NCI-H446 (cell line): ENCODE measurements at regions not wholly inside any gene's neighbourhood (a gene's known extent, or its start where the extent isn't known, plus 50 kb on each side); places are given as distances from the start of the nearest gene placed in this dataset.

Experiments
- DNase-seq, 2 experiments: peaks; one replicate each; lab custom pipeline; 2025; lab: John Stamatoyannopoulos, UW

DNA sequence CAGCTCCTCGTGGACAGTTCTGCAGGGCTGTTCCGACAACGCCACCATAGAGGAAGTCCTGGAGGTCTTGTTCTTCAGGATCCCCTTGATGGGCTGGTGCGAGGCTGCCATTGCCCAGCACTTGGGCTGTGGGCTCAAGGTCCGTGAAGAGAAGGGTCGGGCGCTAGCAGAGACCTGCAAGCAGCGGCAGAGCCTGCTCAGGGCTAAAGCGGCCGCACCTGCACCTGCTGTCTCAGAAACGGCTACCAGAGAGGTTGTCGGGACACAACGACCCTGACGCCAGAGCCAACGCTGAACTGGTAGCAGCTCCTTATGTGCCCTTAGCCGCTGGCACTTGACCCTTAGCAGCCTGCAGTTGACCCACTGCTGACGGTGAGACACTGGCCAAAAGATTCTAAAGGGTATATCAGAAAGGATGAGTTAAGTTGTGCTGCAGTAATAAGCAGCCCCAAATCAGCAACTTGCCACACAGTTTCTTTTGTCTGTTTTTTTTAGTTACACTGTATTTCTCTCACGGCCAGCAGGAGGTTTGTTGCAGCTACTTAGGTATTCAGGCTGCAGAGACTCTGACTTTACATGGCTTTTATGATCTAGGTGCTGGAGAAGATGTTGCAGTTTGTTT, 55.5 kb upstream of the ST6GAL2 start:
- no peak for DNase-seq

DNA sequence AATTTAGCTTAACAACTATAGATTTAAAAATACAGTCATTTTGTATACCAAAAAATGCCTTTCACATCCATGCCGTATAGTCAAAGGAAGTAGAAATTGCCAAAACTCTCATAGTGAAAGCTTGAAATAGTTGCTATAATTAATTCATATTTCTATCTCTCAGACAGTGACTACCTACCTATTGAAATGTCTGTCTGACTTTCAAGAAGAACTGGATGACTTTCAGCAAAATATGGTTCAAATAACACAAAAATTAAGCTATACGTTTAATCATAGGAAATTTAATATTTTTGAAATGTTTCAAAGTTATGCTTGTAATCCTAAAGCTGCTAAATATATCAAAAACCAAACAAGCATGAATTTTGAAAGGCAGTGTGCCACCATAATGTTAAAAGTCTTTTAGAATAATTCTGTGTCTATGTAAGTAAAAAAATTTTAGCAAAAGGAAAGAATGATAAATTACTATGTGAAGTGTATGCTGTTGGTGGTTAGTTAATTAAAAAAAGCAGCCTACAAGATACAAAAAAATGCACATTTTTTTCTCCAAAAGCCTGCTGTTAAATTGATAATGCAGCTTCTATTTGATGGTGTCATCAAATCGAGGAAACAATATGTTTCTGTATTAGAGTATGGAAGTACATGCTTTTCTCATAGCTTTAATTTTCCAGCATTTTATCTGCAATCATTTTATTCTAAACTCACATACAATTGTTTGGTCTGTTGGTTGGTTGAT, 57.7 kb upstream of the ST6GAL2 start:
- DNase-seq = no peak

DNA sequence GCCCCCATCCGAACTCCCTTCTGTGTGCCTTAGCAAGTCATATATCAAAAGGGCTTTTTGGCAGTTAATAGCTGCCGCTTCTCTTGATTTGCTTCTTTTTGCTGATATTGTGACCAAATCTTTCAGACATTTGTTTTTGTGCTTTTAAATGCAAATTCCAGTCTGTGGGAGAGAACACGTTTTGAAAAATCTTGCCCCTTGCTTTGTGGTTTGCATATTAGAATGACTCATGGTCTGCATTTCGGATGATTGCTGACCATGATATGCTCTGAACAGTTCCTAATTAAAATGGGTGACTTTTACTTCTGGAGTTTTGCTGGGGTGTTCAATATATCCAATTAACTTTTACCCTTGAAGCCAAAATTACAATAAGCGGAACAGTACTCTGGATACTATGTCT, 58.2 kb upstream of the ST6GAL2 start:
- DNase-seq = no peak

DNA sequence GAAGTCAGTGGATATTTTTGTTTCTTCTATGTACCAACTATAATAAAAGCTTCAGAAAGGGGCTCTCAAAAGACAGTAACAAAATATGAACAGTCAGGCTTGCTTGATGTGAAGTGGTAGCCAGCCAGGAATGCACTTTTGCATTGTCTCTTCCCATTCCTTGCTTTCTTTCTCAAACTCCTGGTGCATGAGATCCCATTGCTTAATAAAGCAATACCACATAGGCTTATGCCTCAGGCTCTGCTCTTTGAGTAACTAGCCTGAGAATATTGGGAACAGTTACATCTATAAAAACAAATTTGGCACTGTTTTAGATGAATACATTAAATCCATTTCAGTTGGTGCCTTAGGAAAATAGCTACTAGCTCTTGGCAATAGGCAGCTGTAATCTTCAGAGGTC, 62.6 kb upstream of the ST6GAL2 start:
- DNase-seq = no peak

DNA sequence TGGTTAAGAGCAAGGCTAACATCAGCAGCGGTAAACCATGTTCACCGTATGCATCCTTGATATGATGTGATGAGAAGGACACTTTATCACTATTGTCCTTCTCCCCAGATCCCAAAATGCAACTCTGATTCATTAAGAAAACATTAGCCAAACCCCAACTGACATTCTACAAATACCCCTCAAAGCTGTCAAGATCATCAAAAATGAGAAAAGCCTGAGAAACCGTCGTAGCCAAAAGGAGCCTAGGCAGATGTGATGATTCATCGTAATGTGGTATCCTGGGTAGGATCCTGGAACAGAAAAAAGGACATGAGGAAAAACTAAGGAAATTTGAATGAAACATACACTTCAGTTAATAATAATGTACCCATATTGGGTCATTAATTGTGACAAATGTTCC, 67.3 kb upstream of the ST6GAL2 start:
- DNase-seq = no peak

DNA sequence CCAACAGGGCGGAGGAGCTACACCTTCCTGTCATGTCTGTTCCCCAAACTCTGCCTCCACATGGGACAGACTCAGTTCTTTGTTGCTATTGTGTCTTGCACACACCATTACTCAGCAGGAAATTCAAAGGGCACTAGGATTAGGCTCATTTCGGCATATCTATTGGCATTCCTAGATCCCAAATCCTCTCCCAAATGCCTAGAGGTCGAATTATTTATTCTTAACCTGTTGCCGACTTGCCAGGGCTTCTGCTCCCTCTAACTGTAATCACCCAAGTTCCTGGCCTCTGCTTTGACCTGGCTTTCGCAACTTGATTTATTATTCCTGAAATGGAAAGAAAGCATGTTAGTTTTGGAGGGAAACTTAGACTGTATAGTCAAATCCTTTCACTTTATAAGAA, 67.8 kb upstream of the ST6GAL2 start:
- no peak for DNase-seq

DNA sequence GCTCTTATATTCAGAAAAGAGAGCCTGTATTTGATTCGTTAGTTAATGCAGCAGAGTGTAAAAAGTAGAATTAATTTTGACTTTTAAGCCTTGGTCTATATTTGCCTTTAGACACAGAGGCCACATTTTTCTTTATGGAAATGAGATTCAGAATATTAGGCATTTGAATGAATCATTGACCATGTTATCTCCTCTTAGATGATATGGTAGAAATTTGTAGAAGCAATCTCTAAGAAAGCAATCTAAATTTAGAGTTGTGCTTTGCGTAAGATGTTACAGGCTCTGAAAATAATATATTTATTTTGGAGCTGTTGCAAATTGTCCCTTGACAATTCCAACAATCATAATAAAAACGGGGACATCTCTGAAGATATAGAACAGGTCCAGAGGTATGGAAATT, 68.3 kb upstream of the ST6GAL2 start:
- DNase-seq = no peak

DNA sequence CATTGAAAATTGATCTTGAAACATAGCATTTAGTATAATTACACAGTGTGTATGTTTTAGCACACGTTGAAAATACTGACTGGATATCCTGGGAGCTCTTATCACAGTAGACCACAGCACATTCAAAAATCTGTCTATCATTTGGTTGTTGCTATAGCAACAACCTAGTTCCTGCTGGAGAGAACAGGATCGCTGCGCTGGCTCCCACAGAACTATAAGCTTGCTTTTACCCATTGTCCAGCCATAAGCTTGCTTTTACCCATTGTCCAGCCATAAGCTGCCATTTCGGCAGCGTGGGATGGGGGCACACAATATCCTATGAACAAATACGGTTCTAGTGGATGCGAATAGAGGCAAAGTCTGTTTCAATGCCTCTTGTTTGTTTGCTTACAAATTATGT, 70.4 kb upstream of the ST6GAL2 start:
- no peak for DNase-seq

DNA sequence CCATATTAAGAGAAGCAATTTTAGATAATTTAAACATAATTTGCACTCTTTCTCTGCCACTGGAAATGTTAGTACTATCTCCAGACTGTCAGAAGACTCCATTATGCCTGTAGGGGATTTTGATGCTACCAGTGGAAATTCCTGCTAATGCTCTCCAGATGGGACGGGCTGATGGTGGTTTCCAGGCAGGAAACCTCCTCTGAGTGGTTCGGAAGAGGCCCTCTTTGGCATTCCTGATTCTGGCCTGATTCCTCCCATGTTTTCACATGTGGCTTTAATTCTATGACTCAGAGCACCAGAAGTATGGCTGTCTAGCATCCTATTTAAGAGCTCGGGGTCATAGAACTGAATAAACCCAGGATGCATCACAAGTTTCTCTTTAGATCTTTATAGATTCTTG, 70.9 kb upstream of the ST6GAL2 start:
- peak in 1 of 2 experiments; percentile 3 for DNase-seq

DNA sequence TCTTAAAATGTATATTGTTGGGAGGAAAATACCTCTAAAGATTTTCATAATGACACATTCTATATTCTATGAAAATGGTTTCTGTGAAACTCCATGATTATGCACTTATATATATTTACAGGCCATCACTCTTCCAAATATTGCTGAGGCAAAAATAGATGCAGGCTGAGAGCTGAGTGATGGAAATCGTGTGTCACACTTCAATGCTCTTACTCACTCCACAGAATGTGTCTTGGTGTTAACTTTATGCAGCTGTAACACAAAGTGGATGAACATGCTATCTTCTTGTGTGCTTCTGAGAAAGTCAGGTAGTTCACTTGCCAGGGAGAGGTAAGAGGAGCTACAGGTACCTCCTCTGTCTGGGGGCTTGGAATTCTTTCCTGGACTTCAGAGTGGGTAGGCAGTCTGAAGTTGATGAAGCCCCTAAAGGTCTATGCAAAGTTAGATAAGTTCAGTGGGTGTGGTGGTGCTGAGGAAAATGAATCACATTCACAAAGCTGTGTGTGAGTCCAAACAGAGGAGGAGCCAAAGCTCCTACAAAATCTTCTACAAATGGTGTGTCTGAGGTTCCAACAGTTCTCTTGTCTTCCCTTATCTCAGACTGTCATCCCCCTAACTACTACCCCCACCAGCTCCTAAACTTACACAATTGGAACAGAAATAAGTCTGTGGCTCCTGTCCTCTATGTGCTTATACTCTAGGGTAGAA, 74.2 kb upstream of the ST6GAL2 start:
- DNase-seq = no peak

DNA sequence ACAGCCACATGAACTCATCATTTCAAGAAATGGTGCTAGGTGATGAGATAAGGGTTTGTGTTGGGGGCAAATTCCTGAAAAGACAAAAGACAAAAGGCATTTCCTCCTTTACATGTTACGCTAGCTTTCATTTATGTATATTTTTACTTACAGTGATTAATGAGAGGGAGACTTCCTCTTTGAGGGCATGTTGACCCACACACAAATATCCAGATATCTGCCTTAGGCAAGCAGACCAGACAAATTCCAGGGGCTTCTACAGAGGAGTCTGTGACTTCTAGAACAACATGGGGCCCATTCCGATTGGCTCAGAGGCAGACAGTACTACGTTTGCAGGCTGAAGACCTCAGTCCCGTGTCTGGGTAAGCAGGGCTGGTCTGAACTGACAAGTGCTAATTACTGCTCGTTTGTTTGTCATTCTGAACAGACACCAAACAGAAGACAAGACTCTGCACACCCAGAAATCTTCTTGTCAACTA, 74.8 kb upstream of the ST6GAL2 start:
- no peak for DNase-seq

DNA sequence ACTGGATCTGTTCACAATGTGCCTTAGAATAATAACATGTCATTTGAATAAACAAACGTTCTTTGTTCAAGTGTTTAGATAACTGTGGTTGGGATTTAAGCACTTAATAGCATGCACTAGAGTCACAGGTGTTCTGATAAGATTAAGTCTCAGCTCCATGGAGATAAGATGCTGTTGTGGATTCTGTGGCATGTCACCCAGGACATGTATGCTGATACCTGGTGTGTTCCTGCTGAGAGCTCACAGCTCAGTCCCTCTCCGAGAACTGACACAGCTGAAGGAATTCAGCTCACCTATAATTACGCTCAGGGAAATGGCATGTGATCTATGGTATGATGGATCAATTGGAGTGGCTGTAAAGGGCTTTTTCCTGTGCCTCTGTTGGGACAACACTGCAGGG, 75.4 kb upstream of the ST6GAL2 start:
- DNase-seq = no peak

DNA sequence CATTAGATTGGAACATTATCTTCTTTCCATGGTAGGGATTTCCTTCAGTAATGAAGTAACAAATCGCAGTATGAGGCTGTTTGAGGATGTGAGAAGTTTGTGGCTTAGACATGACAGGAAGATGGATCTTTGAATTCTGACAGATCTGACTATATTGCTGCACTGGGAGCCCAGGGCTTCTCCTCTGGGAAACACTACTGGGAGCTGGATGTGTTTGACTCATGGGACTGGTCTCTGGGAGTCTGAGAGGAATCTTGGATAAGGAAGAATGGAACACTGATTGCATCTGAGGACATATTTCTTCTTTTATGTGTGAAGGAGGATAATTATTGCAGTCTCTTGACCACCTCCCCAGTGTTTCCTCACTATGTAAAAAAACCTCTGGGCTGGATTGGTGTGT, 77.2 kb upstream of the ST6GAL2 start:
- no peak for DNase-seq

DNA sequence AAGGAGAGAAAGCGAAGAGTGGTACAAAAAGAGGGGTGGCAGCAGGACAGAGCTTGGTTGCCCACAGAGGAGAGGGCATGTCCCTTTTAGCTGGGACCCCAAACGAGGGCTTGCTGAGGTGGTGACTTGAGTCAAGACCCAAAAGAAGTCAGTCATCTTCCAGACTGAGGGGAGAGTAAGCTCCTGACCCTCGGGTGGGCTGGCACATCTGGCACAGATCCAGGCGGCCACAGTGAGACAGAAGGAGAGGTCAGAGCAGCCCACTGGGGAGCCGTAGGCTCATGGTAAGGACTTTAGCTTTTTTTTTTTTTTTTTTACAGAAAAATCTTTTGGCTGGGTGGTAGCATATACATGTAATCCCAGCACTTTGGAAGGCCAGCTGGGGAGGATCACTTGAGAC, 77.9 kb upstream of the ST6GAL2 start:
- no peak for DNase-seq

DNA sequence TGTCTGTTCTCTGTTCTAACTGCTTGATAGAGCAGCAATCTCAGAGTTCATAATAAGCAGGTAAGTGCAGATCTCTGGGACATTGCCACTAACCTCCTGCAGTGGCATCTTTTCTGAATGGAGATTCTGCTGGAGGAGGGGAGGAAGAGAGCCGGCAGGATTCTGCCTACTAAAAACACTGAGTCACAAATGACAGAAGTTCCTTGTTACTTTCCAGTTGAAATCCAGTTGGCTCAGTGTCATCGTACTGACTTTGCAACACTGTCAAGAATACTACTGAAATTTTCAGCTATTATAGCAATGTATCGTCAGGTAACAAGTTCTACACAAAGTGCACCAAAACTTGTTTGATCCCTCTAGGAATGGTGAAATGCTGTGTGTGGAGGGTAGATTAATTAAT, 79.6 kb upstream of the ST6GAL2 start:
- DNase-seq = no peak

DNA sequence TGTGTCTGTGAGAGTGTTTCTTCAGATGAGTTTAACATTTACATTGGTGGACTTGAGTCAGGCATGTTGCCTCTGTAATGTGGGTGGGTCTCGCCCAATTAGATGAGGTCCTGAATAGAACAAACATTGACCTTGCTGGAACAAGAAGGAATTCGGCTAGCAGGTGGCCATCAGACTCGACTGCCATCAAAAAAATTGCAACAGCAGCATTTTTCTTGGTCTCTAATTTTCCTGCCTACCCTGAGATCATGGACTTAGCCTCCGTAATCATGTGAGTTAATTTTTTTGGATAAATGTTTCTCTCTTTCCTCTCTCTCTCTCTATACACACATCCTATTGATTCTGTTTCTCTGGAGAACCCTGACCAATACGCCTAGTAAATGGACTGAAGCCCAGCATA, 83.8 kb upstream of the ST6GAL2 start:
- no peak for DNase-seq

DNA sequence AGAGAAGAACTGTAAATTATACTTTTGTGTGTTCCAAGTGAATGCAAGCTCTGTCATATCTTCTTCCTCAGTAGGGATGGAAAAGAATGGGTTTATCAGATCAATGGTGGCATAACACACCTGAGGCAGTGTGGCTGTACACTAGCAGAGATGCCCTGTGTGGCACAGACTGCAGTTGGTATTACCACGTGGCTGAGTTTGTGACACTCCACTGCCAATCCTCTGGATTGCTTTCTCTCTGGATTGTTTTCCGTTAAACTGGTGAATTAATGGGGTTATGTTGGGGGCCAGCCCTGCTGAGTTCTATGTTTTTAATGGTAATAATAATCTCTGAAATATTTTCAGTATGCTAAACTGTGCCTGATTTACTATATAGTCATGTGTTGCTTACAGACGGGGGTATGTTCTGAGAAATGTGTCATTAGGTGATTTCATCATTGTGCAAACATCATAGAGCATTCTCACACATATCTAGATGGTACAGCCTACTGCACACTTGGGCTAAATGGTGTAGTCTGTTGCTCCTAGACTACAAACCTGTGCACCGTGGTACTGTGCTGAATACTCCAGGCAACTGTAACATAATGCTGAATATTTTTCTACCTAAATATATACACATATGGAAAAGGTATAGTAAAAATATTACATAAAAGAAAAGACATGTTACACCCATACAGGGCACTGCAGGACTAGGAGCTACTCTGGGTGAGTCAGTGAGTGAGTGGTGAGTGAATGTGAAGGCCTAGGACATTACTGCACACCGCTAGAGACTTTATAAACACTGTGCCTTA, 84.7 kb upstream of the ST6GAL2 start:
- DNase-seq = no peak

DNA sequence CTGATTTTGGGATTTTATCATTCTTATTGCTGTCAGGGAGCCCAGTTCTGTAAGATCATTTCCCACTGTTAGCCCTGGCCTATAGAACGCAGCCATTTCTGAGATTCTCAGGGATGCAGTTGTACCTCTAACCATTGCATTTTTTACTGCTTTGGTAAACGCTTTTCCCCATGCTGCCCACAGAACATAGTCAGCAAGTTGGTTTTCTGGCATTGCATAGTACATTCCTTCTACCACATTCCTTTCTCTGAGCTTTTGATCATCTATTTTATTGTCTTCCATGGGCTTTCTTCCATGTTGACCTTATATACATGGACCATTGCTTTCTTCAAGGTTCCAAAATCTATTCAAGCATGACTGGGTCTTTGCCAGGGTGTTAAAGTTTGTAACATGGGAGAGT, 86.8 kb upstream of the ST6GAL2 start:
- DNase-seq = no peak

DNA sequence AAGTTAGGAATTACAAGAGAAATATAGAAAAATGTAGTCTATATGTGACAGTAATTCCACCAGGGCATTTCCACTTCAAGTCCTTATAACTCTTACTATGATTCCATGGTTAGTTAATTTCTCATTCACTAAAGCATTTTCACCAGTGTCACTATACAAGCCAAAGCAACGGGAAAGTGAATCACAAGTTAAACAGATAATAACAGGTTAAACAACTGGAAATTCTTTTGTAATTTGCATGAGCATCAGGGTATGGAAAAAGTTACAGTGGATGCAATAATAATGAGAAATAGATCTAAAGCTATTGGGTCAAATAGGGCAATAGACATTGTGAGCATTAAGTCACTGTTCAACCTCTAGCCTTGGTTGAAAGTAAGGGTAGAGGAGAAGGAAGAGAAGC, 88.9 kb upstream of the ST6GAL2 start:
- no peak for DNase-seq

DNA sequence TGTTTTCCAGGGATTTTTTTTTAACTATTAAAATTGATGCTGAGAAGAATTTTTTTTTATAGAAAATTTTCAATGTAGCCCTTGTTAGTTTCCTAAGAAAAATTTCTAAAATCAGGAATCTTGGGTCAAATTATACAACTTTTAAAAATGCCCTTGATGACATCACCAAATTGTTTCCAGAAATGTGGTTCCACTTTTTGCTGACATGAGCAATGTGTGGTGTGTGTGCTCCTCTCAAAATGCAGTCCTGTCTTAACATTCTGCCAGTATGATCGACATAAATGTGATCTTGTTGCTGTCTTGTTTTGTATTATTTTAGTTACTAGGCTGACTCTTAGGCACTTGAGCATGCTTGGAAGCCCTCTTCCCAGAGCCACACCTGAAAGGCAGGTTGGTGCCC, 89.7 kb upstream of the ST6GAL2 start:
- no peak for DNase-seq

DNA sequence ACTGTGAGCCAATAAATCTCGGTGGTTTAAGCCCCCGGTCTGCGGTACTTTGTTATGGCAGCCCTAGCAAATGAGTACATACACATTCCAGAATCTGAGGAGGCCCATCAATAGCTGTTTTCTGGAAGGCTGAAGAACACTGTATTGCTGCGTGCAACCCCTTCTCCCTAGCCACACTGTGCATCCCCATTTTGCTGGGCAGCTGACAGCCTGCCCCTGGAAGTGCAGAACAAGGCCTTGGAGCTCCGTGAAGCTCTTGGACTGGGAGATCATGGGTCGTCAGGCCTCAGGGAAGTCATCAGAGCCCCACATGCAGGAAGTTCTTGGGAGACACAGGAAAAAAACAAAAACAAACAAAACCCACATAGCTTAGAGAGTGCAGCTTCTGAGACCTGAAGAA, 90.6 kb upstream of the ST6GAL2 start:
- no peak for DNase-seq

DNA sequence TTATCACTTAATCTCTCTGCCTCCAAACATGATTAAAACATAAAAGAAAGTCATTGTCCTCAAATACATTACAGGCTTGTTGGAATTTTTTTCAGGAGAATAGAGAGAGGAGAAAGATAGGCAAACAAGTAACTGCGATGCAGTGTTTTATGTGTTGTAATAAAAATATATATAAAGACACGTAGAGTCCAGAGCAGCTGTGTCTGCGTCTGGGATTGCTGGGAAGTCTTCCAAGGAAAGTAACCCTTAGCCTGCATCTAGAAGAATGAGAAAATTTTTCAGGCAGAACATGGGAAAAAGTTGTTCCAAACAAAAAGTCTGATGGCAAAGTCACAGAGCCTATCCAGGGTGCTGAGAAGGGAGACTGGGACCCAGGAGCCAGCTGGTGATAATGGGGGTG, 91.8 kb upstream of the ST6GAL2 start:
- no peak for DNase-seq

DNA sequence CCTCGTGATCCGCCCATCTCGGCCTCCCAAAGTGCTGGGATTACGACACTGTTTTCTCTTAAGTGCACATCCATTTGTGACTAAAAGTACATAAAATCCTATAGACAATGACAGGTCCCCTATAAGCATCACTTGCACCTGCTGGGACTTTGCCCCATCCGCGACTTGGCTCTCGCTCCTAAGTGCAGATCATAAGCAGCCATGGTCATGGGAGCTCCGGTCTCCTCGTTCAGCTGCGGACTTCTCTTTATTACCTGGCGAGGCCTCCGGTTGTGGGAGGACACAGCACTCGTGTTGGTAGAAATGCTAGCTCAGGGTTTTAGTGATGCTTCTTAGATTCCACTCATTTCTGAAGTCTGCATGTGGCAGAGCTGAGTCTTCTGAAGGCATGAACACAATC, 92.7 kb upstream of the ST6GAL2 start:
- no peak for DNase-seq
